ENCODE measurements at regions not wholly inside any gene's neighbourhood (a gene's known extent, or its start where the extent isn't known, plus 50 kb on each side); places are given as distances from the start of the nearest gene placed in this dataset.

DNA sequence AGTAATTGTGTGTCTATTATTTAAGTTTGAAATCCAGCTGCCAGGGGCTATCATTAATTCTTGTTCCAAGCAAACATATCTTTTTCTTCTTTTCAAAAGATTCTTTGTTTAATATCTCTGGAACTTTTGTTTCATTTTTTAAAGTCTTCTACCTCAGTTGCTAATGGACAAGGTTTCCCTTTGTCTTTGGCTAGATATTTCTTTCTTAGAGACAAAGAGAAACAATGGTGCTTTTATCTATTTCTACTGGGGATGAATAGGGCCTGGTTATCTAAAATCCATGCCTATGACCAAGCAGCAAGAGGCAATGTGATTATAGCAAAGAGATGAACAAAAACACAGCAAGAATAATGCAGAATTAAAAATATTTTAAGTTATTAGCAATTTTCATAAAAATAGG is 661.3 kb upstream of the KLF12 start:
- TF ChIP-seq EP300 (IDR thresholded peaks at IDR 0.05; ENCODE audit: borderline replicate concordance in 1 of 2, low read depth in 1 of 2, low read length in 1 of 2) (no peak), RCOR1 (IDR thresholded peaks at IDR 0.05; ENCODE audit: low read length) (no peak), RFX5 (IDR thresholded peaks at IDR 0.05; ENCODE audit: low read length) (no peak), TEAD4 (IDR thresholded peaks at IDR 0.05; ENCODE audit: borderline replicate concordance, insufficient read depth) (no peak)
- TF ChIP-seq, protein P1, sequence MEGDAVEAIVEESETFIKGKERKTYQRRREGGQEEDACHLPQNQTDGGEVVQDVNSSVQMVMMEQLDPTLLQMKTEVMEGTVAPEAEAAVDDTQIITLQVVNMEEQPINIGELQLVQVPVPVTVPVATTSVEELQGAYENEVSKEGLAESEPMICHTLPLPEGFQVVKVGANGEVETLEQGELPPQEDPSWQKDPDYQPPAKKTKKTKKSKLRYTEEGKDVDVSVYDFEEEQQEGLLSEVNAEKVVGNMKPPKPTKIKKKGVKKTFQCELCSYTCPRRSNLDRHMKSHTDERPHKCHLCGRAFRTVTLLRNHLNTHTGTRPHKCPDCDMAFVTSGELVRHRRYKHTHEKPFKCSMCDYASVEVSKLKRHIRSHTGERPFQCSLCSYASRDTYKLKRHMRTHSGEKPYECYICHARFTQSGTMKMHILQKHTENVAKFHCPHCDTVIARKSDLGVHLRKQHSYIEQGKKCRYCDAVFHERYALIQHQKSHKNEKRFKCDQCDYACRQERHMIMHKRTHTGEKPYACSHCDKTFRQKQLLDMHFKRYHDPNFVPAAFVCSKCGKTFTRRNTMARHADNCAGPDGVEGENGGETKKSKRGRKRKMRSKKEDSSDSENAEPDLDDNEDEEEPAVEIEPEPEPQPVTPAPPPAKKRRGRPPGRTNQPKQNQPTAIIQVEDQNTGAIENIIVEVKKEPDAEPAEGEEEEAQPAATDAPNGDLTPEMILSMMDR (IDR thresholded peaks at IDR 0.05): no peak
